Transverse colon (tissue), 3 donors: ENCODE measurements at regions not wholly inside any gene's neighbourhood (a gene's known extent, or its start where the extent isn't known, plus 50 kb on each side); places are given as distances from the start of the nearest gene placed in this dataset.

Experiments
- EP300 ChIP-seq: sonication (generic); formaldehyde crosslinking; IDR thresholded peaks from one replicate; pipeline ENCODE4 v1.6.1; 2017; ENCODE audit warnings: antibody characterized with exemption, low read depth
- POLR2A ChIP-seq: fragments of 450-650 bp; IDR thresholded peaks from one replicate; pipeline ENCODE4 v1.6.1; 2016; ENCODE audit warnings: antibody characterized with exemption, mild to moderate bottlenecking, moderate library complexity
- TF ChIP-seq, protein P1 (sequence below), 5 experiments: fragments of 200-600 bp in 3 of 5; fragments of 450-650 bp in 2 of 5; sonication (generic) in 3 of 5; IDR thresholded peaks; 1 replicate in 2 of 5; 2 replicates in 3 of 5; pipeline ENCODE4 v1.5.1; 2016 to 2017; ENCODE audit warnings: antibody characterized with exemption in 5 of 5, inconsistent platforms in 3 of 5, mild to moderate bottlenecking in 2 of 5, moderate library complexity in 1 of 5

DNA sequence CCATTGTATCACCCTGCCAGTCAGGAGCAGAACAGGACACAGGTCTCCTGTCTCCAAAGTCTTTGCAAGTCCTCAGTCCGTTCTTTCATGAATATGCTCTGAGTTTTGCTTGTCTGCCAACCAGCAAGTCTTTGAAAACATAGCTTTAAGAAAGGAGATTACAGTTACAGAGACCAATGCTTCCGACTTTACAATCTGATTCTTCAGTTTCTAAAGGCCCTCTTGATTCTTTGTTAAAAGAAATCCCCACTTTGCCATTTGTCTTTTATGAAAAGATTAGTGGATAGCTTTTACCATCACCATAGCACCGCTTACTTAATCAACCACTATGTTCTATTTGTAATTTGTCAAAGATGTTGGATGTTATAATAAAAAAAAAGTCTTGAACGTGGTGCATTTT lies 562.8 kb upstream of the BTBD3 start:
- TF ChIP-seq, protein P1, sequence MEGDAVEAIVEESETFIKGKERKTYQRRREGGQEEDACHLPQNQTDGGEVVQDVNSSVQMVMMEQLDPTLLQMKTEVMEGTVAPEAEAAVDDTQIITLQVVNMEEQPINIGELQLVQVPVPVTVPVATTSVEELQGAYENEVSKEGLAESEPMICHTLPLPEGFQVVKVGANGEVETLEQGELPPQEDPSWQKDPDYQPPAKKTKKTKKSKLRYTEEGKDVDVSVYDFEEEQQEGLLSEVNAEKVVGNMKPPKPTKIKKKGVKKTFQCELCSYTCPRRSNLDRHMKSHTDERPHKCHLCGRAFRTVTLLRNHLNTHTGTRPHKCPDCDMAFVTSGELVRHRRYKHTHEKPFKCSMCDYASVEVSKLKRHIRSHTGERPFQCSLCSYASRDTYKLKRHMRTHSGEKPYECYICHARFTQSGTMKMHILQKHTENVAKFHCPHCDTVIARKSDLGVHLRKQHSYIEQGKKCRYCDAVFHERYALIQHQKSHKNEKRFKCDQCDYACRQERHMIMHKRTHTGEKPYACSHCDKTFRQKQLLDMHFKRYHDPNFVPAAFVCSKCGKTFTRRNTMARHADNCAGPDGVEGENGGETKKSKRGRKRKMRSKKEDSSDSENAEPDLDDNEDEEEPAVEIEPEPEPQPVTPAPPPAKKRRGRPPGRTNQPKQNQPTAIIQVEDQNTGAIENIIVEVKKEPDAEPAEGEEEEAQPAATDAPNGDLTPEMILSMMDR (IDR thresholded peaks at IDR 0.05) = no peak
- TF ChIP-seq POLR2A (no peak), EP300 (no peak)
